Memory B cell (primary cell): ENCODE measurements at regions not wholly inside any gene's neighbourhood (a gene's known extent, or its start where the extent isn't known, plus 50 kb on each side); places are given as distances from the start of the nearest gene placed in this dataset.
A peak's percentile ranks its signal among the peaks of the same experiment; 100 is the strongest.

Experiments
- ATAC-seq: fragments of 150-1000 bp; cut with Tn5 transposase; 2 replicates; pipeline ENCODE4 v1.10.0; 2021; ENCODE audit warnings: low read depth, mild to moderate bottlenecking, moderate library complexity
- DNase-seq, 2 donors: peaks; one replicate each; pipeline ENCODE4 v3.0.0; 2022; ENCODE audit warnings: low spot score in 2 of 2
- H3K27ac Mint-ChIP-seq: one replicate; pipeline ENCODE4 v1.8.0; 2022; ENCODE audit warnings: mild to moderate bottlenecking, moderate library complexity, mixed read lengths
- H3K27me3 Mint-ChIP-seq: one replicate; pipeline ENCODE4 v1.8.0; 2022; ENCODE audit warnings: mixed read lengths
- H3K36me3 Mint-ChIP-seq: one replicate; pipeline ENCODE4 v1.8.0; 2022; ENCODE audit warnings: mild to moderate bottlenecking, mixed read lengths
- H3K4me1 Mint-ChIP-seq: one replicate; pipeline ENCODE4 v1.8.0; 2022; ENCODE audit warnings: mixed read lengths
- H3K4me3 Mint-ChIP-seq: one replicate; pipeline ENCODE4 v1.8.0; 2022; ENCODE audit warnings: mild to moderate bottlenecking, moderate library complexity, mixed read lengths
- H3K9me3 Mint-ChIP-seq: one replicate; pipeline ENCODE4 v1.8.0; 2022; ENCODE audit warnings: mixed read lengths

DNA sequence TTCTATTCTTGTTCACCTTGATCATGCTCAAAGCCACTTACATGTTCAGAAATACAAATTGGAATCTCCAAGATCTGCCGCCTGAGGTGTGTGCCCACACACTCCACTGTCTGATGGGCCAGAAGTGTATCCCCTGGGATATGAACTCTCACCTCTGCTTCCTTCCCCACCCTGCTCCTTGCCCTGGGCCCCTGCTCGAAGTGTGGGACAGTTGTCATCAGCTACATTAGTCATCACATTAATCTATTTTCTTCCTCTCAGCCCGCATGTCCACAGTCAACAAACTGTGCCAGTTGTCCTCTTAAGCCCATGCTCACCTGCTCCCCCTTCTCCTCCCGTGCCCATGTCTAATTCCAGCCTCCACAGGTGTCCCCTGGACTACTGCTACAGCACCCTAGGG lies 154.7 kb downstream of the PTPN20 start:
- no peak overlapping the region for H3K4me3 Mint-ChIP-seq
- no peaks in the 10 kb centered on the region for H3K4me1 Mint-ChIP-seq
- DNase-seq (no peak), ATAC-seq (no peak)
- H3K9me3 Mint-ChIP-seq = no peaks in the 10 kb centered on the region
- H3K27me3 Mint-ChIP-seq = peaks cover 1% of the 10 kb centered on the region
- no peaks in the 10 kb centered on the region for H3K36me3 Mint-ChIP-seq
- H3K27ac Mint-ChIP-seq = peak overlapping the region; percentile 4

- Mint-ChIP-seq H3K4me1 (no peaks in the 10 kb centered on the region), H3K27me3 (peaks cover 3% of the 10 kb centered on the region), H3K9me3 (no peaks in the 10 kb centered on the region), H3K4me3 (no peak overlapping the region), H3K27ac (no peak overlapping the region), H3K36me3 (no peaks in the 10 kb centered on the region)
- DNase-seq = no peak
- no peak for ATAC-seq
Measured at GRCh38 chr10:47067949-47068940, 157.0 kb downstream of the PTPN20 start.

DNA sequence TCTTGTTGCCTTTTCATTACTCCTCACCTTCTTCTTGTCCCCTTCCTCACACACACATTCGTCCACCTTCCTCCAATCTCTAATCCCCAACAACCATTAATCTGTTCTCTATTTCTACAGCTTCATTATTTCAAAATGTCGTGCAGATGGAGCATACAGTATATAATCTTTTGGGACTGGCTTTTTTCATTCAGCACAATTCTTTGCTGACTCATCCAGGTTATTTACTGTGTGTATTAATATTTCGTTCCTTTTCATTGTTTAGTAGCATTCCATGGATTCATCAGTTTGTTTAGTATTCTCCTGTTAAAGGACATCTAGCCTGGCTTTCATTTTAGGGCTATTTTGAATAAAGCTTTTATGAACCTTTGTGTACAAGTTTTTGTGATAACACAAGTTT lies 159.3 kb downstream of the PTPN20 start:
- no peaks in the 10 kb centered on the region for H3K36me3 Mint-ChIP-seq
- DNase-seq (no peak), ATAC-seq (no peak)
- H3K4me1 Mint-ChIP-seq = no peaks in the 10 kb centered on the region
- H3K27ac Mint-ChIP-seq = no peak overlapping the region
- no peaks in the 10 kb centered on the region for H3K9me3 Mint-ChIP-seq
- H3K4me3 Mint-ChIP-seq = no peak overlapping the region
- peaks cover 3% of the 10 kb centered on the region for H3K27me3 Mint-ChIP-seq

- H3K27ac Mint-ChIP-seq = no peak overlapping the region
- H3K4me3 Mint-ChIP-seq = no peak overlapping the region
- H3K36me3 Mint-ChIP-seq = no peaks in the 10 kb centered on the region
- no peak for ATAC-seq
- H3K4me1 Mint-ChIP-seq = no peaks in the 10 kb centered on the region
- H3K27me3 Mint-ChIP-seq = peaks cover 5% of the 10 kb centered on the region
- no peak for DNase-seq
- no peaks in the 10 kb centered on the region for H3K9me3 Mint-ChIP-seq
Measured at GRCh38 chr10:47071891-47072290, 160.7 kb downstream of the PTPN20 start.

- Mint-ChIP-seq H3K27ac (no peak overlapping the region), H3K9me3 (no peaks in the 10 kb centered on the region), H3K36me3 (no peaks in the 10 kb centered on the region), H3K27me3 (peaks cover 9% of the 10 kb centered on the region), H3K4me3 (no peak overlapping the region), H3K4me1 (no peaks in the 10 kb centered on the region)
- no peak for ATAC-seq
- no peak for DNase-seq
Measured at GRCh38 chr10:47073967-47074366, 162.7 kb downstream of the PTPN20 start.

GRCh38 chr10:47076949-47077361 lies 165.7 kb downstream of the PTPN20 start:
- H3K27me3 Mint-ChIP-seq = peaks cover 14% of the 10 kb centered on the region
- no peak overlapping the region for H3K27ac Mint-ChIP-seq
- no peak for ATAC-seq
- H3K36me3 Mint-ChIP-seq = no peaks in the 10 kb centered on the region
- no peaks in the 10 kb centered on the region for H3K4me1 Mint-ChIP-seq
- no peak for DNase-seq
- no peak overlapping the region for H3K4me3 Mint-ChIP-seq
- no peaks in the 10 kb centered on the region for H3K9me3 Mint-ChIP-seq

DNA sequence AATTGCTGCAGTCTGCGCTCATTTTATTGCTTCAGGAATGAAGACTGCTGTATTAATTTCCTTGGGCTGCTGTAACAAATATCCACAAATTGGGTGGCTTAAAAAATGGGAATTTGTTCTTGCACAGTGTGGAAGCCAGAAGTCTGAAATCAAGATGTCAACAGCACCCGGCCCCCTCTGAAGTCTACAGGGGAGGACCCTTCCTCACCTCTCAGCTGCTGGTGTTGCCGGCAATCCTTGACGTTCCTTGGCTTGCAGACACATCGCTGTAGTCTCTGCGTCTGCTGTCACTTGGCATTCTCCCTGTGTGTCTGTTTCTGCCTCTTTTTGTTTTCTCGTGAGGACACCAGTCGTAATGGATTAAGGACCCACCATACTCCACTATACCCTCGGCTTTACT lies 166.2 kb downstream of the PTPN20 start:
- H3K27me3 Mint-ChIP-seq = peaks cover 14% of the 10 kb centered on the region
- H3K9me3 Mint-ChIP-seq = no peaks in the 10 kb centered on the region
- ATAC-seq = no peak
- no peak for DNase-seq
- no peaks in the 10 kb centered on the region for H3K36me3 Mint-ChIP-seq
- H3K4me1 Mint-ChIP-seq = no peaks in the 10 kb centered on the region
- H3K4me3 Mint-ChIP-seq = no peak overlapping the region
- H3K27ac Mint-ChIP-seq = no peak overlapping the region

DNA sequence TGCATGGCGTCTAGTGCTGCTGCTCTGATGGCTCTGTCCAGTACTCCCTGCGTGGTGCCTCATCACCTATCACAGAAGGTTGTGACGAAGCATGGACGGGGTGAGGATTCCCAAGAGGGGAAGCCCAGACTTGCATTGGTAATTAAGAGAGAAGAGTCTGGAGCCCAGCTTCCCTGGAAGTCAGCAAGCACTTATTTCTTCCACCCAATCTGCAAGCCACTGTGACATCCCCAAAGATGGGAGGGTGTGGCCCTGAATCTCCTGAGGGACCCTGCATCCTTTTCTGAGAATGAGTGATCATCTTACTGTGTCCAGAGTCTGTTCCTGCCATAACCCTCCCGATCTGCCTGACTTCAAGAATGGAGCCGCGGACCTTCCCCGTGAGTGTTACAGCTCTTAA lies 166.7 kb downstream of the PTPN20 start:
- peaks cover 12% of the 10 kb centered on the region for H3K27me3 Mint-ChIP-seq
- no peaks in the 10 kb centered on the region for H3K9me3 Mint-ChIP-seq
- H3K4me3 Mint-ChIP-seq = no peak overlapping the region
- no peaks in the 10 kb centered on the region for H3K36me3 Mint-ChIP-seq
- H3K27ac Mint-ChIP-seq = no peak overlapping the region
- DNase-seq = no peak
- ATAC-seq = no peak
- no peaks in the 10 kb centered on the region for H3K4me1 Mint-ChIP-seq

GRCh38 chr10:47078393-47079203 lies 167.4 kb downstream of the PTPN20 start:
- Mint-ChIP-seq H3K4me3 (no peak overlapping the region), H3K4me1 (no peaks in the 10 kb centered on the region), H3K27ac (no peak overlapping the region)

DNA sequence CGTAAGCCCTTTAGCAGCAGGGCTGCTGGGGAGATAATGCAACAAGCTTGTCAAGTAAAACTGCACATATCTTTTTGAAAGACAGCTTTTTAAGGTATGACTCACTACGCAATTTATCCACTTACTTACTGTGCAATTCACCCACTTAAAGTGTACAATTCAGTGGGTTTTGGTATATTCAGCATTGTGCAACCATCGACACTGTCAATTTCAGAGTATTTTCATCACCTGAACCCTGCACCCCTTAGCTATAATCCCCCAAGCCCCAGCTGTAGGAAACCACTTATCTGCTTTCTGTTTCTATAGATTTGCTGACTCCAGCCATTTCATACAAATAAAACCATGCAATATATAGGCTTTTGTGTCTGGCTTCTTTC lies 168.0 kb downstream of the PTPN20 start:
- Mint-ChIP-seq H3K36me3 (no peaks in the 10 kb centered on the region), H3K9me3 (no peaks in the 10 kb centered on the region), H3K27me3 (peaks cover 12% of the 10 kb centered on the region), H3K4me1 (no peaks in the 10 kb centered on the region), H3K27ac (no peak overlapping the region), H3K4me3 (no peak overlapping the region)
- no peak for DNase-seq
- no peak for ATAC-seq

More at GRCh38 chr10:47078393-47079203, 167.4 kb downstream of the PTPN20 start:
- peaks cover 12% of the 10 kb centered on the region for H3K27me3 Mint-ChIP-seq
- no peaks in the 10 kb centered on the region for H3K9me3 Mint-ChIP-seq
- ATAC-seq = no peak
- H3K36me3 Mint-ChIP-seq = no peaks in the 10 kb centered on the region
- no peak for DNase-seq

- DNase-seq = no peak
- ATAC-seq = no peak
- no peaks in the 10 kb centered on the region for H3K36me3 Mint-ChIP-seq
- H3K9me3 Mint-ChIP-seq = no peaks in the 10 kb centered on the region
- H3K27me3 Mint-ChIP-seq = peaks cover 12% of the 10 kb centered on the region
- no peak overlapping the region for H3K27ac Mint-ChIP-seq
- H3K4me3 Mint-ChIP-seq = no peak overlapping the region
- no peaks in the 10 kb centered on the region for H3K4me1 Mint-ChIP-seq
Measured at GRCh38 chr10:47081264-47081663, 170.0 kb downstream of the PTPN20 start.

DNA sequence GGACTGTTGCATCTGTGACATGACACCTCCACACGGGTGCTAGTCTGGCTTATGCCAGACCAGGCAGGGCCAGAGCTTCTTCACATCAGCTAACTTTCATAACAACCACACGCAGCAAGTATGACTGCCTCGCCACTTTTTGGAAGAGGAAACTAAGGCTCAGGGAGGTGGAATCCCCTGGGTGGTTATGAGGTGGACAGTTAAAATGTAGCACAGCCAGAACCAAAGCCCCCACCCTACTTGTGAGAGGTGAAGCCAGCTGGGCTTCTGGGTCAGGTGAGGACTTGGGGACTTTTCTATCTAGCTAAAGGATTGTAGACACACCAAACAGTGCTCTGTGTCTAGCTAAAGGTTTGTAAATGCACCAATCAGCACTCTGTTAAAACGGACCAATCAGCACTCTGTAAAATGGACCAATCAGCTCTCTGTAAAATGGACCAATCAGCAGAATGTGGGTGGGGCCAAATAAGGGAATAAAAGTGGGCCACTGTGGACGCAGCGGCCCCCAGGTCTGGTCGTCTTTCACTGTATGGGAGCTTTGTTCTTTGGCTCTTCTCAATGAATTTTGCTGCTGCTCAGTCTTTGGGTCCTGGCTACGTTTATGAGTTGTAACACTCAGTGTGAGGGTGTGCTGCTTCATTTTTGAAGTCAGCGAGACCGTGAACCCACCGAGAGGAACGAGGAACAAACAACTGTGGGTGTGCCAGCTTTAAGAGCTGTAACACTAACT lies 171.0 kb downstream of the PTPN20 start:
- Mint-ChIP-seq H3K4me3 (no peak overlapping the region), H3K27ac (no peak overlapping the region), H3K27me3 (peaks cover 7% of the 10 kb centered on the region), H3K36me3 (no peaks in the 10 kb centered on the region), H3K9me3 (no peaks in the 10 kb centered on the region), H3K4me1 (no peaks in the 10 kb centered on the region)
- DNase-seq (no peak), ATAC-seq (no peak)

DNA sequence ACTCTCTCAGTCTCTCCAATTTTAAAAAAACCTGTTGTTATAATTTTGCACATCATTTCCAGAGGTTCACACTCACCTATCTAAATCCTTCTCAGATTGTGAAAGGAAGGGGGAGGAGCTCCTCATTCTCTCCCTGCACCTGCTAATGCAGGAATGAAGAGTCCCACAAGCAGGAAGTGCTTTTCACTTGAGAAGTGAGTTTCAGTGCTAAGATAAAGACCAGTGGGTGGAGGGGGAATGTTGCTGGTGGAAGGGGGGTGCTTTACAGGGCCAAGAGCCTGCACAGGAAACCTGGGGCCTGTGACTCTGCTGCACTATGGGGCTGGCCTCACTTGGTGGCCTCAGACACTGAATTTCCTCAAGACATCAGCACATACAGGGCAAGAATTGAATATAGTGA lies 176.4 kb downstream of the PTPN20 start:
- Mint-ChIP-seq H3K9me3 (no peaks in the 10 kb centered on the region), H3K4me3 (no peak overlapping the region), H3K27me3 (peaks cover 3% of the 10 kb centered on the region), H3K36me3 (no peaks in the 10 kb centered on the region), H3K27ac (no peak overlapping the region), H3K4me1 (no peaks in the 10 kb centered on the region)
- DNase-seq (no peak), ATAC-seq (no peak)
